ENCODE measurements at regions not wholly inside any gene's neighbourhood (a gene's known extent, or its start where the extent isn't known, plus 50 kb on each side); places are given as distances from the start of the nearest gene placed in this dataset.
"Not testable (repeated sequence)": the region's sequence is repeated elsewhere in the genome, so short reads cannot be mapped to it uniquely, and the experiment has no call there.

GRCh38 chr17:20521532-20521931 is 54.2 kb upstream of the LGALS9B start:
- not testable (repeated sequence) for DNase-seq

GRCh38 chr17:20518462-20518861 is 51.1 kb upstream of the LGALS9B start:
- intact Hi-C loops (cut with DNase I) = not testable (repeated sequence)
- DNase-seq = peak in 1 of 10 donors; percentile 57

More at GRCh38 chr17:20521532-20521931, 54.2 kb upstream of the LGALS9B start:
- intact Hi-C loops (cut with DNase I) = not testable (repeated sequence)

GRCh38 chr17:20517392-20517791 is 50.1 kb upstream of the LGALS9B start:
- intact Hi-C loops (cut with DNase I); DNase-seq: not testable (repeated sequence)

Measured in posterior cingulate gyrus (tissue), 11 donors.